ENCODE measurements at regions not wholly inside any gene's neighbourhood (a gene's known extent, or its start where the extent isn't known, plus 50 kb on each side); places are given as distances from the start of the nearest gene placed in this dataset.

DNA sequence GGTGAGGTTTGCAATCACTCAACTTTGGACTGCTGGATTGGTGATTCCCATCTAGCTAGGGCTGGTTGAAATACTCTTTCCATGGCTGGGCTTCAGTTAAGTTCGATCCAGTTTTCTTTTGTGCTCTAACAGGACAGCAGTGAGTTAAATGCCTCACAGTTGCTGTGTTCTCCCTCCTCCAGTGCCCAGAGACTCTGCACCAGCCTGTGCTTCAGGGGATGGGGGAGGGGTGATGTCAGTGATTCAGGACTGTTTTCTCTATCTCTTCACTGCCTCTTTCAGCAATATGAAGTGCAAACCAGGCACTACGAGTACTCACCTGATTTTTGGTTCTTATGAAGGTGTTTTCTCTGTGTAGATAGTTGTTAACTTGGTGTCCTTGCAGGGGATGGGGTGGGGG is 88.2 kb upstream of the FAM83B start:
- H3K9me3 ChIP-seq, result no peaks in the 10 kb centered on the region
- WGBS, 2 donors, result 86 to 100% methylated on average over 2 of the region's 2 CpGs
- no peak overlapping the region for H3K4me3 ChIP-seq
- H3K27ac ChIP-seq, result no peak overlapping the region
- no peaks in the 10 kb centered on the region for H3K27me3 ChIP-seq
- intact Hi-C loops (cut with DNase I; ENCODE audit: low total_unique reads), result no loop called here
- TF ChIP-seq CTCF (IDR thresholded peaks at IDR 0.05) (no peak), POLR2A (IDR thresholded peaks at IDR 0.05) (no peak)
- H3K36me3 ChIP-seq (ENCODE audit: low read depth, missing control alignments), result no peaks in the 10 kb centered on the region
- no peaks in the 10 kb centered on the region for H3K4me1 ChIP-seq
- DNase-seq, result no peak

GRCh38 chr6:54768494-54768893 is 78.1 kb upstream of the FAM83B start:
- 90 to 91% methylated on average over 1 of the region's 1 CpG for WGBS, 2 donors
- TF ChIP-seq CTCF (IDR thresholded peaks at IDR 0.05), result no peak
- no peak for TF ChIP-seq POLR2A (IDR thresholded peaks at IDR 0.05)
- no peaks in the 10 kb centered on the region for H3K27me3 ChIP-seq
- DNase-seq, result no peak
- no peaks in the 10 kb centered on the region for H3K9me3 ChIP-seq
- intact Hi-C loops (cut with DNase I; ENCODE audit: low total_unique reads), result no loop called here
- no peaks in the 10 kb centered on the region for H3K36me3 ChIP-seq (ENCODE audit: low read depth, missing control alignments)
- no peak overlapping the region for H3K4me3 ChIP-seq
- no peak overlapping the region for H3K27ac ChIP-seq
- no peaks in the 10 kb centered on the region for H3K4me1 ChIP-seq

- DNase-seq, result peak; percentile 26
- WGBS, 2 donors, result 74 to 75% methylated on average over 12 of the region's 12 CpGs
- no peaks in the 10 kb centered on the region for H3K27me3 ChIP-seq
- no peaks in the 10 kb centered on the region for H3K4me1 ChIP-seq
- no peaks in the 10 kb centered on the region for H3K9me3 ChIP-seq
- TF ChIP-seq POLR2A (IDR thresholded peaks at IDR 0.05) (no peak), CTCF (IDR thresholded peaks at IDR 0.05) (no peak)
- H3K36me3 ChIP-seq (ENCODE audit: low read depth, missing control alignments), result no peaks in the 10 kb centered on the region
- intact Hi-C loops (cut with DNase I; ENCODE audit: low total_unique reads), result no loop called here
- no peak overlapping the region for H3K4me3 ChIP-seq
- no peak overlapping the region for H3K27ac ChIP-seq
Measured at GRCh38 chr6:54770328-54770727, 76.2 kb upstream of the FAM83B start.

GRCh38 chr6:54771968-54772367 is 74.6 kb upstream of the FAM83B start:
- no peak overlapping the region for H3K27ac ChIP-seq
- H3K36me3 ChIP-seq (ENCODE audit: low read depth, missing control alignments), result no peaks in the 10 kb centered on the region
- no peaks in the 10 kb centered on the region for H3K4me1 ChIP-seq
- no peaks in the 10 kb centered on the region for H3K9me3 ChIP-seq
- DNase-seq, result no peak
- H3K27me3 ChIP-seq, result no peaks in the 10 kb centered on the region
- TF ChIP-seq CTCF (IDR thresholded peaks at IDR 0.05), result no peak
- no peak for TF ChIP-seq POLR2A (IDR thresholded peaks at IDR 0.05)
- intact Hi-C loops (cut with DNase I; ENCODE audit: low total_unique reads), result no loop called here
- 92 to 95% methylated on average over 3 of the region's 3 CpGs for WGBS, 2 donors
- no peak overlapping the region for H3K4me3 ChIP-seq

DNA sequence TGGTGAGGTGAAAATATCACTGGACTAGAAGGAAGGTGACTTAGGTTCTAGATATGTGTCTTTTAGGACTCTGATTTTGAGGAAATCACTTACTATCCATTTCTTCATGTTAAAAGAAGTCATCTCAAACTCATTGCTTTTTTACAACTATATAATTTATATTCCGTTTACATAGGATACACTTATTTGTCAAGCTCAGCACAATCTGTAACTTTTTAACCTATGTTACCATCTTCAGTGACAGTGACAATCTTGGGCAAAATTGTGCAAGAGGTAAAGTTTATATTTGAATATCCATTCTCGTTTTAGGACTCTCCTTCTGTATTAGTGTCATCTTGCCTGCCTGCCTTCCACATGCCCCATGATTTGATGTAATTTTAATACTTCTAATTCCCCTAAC is 74.0 kb upstream of the FAM83B start:
- Histone ChIP-seq H3K4me3 (no peak overlapping the region), H3K36me3 (ENCODE audit: low read depth, missing control alignments) (no peaks in the 10 kb centered on the region), H3K4me1 (no peaks in the 10 kb centered on the region), H3K27ac (no peak overlapping the region), H3K9me3 (no peaks in the 10 kb centered on the region), H3K27me3 (no peaks in the 10 kb centered on the region)
- DNase-seq, result no peak
- intact Hi-C loops (cut with DNase I; ENCODE audit: low total_unique reads), result no loop called here
- TF ChIP-seq POLR2A (IDR thresholded peaks at IDR 0.05) (no peak), CTCF (IDR thresholded peaks at IDR 0.05) (no peak)
- 88 to 91% methylated on average over 2 of the region's 2 CpGs for WGBS, 2 donors
